ENCODE measurements at regions not wholly inside any gene's neighbourhood (a gene's known extent, or its start where the extent isn't known, plus 50 kb on each side); places are given as distances from the start of the nearest gene placed in this dataset.

DNA sequence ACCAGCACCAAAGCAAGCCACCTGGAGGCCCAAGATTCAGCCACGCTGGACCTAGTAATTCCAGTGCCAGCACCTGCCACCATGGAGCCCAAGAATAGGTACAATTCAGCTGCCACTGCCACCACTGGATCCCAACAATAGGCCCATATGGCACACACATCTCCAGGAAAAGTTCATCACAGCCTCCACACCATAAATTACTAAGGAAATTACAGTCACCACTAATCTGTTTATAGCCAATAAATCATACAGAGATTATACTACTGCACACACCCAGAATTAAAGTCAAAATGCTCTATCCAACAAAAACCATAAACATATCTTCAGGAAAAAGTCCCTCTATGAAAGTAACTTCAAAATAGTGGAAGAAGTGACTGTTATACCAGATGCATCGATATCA lies 242.8 kb downstream of the SPATA31D1 start:
- DNase-seq, result no peak

DNA sequence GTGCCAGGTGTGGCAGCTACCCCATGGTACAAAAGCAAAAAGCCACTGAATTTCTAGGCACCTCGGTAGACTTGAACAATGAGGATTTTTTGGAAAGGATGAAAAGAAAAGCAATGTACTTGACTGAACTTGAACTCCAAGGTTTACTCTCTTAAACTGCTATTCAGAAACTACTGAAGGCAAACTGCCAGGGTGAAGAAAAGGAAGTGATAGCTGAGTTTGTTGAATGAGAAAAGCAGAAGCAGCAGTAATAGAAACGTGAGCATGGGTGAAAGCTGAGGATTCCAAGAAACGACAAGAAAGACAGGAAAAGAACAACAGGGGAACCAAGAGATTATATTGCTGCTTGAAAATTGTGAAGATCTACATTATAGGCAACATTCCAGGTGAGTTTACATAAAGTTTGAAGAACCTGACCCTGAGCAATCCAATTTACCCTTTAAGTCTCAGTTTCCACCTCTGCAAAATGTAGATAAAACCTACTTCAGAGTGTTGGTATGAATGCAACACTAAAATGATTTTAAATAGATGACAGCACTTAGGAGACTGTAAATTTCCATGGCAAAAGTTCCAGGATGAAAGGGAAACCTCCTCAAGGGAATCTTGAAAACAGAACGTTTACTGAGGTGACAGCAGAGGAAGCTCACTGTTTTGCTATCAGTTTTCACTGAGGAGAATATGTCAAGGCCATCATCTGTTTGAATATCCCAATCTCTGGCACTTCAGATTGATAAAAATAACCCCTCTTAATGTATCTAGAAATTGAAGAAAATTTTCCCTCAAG lies 245.8 kb downstream of the SPATA31D1 start:
- peak in 3 of 4 experiments; percentile 30 to 61 (median 59) for DNase-seq

- DNase-seq, result peak in 2 of 4 experiments; percentile 25 to 38
These were observed 253.9 kb downstream of the SPATA31D1 start for GRCh38 chr9:82242285-82242963.

- peak; percentile 86 to 94 (median 91) for DNase-seq
These were observed 258.7 kb downstream of the SPATA31D1 start for GRCh38 chr9:82247318-82247717.

- DNase-seq, result no peak
These were observed 263.5 kb downstream of the SPATA31D1 start for GRCh38 chr9:82252116-82252515.

GRCh38 chr9:82254646-82255367 lies 266.2 kb downstream of the SPATA31D1 start:
- DNase-seq, result peak in 3 of 4 experiments; percentile 12 to 28 (median 22)

DNA sequence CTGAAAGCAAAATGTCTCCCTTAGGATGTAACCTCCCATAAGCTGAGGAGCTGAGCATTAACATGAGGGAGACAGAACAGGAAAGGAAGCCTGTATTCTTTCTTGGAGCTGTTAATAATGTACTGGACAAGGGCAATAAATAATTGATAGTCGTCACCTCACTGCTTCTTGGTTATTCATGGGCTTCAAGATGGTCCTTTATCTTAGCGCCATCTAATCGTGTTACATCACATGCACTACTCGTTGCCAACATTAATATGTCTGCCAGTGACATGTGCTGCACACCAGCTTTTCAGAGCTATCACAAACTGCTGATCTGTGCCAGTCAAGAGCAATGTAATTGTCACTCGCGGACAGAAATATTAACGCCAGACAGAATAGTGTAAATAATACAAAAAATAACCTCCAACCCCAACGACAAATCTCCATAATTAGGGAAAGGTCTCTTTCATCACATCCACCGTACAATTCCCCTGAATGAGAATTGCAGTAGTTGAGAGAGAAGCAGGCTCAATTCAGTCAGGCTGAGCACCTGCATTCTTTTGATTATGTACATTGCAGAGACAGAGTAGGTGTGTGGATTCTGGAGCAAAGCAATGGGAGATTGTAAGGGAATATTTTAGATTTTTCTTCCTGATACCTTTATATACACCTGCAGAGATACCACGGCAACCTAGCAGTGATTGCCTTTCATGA lies 267.1 kb downstream of the SPATA31D1 start:
- no peak for DNase-seq

DNA sequence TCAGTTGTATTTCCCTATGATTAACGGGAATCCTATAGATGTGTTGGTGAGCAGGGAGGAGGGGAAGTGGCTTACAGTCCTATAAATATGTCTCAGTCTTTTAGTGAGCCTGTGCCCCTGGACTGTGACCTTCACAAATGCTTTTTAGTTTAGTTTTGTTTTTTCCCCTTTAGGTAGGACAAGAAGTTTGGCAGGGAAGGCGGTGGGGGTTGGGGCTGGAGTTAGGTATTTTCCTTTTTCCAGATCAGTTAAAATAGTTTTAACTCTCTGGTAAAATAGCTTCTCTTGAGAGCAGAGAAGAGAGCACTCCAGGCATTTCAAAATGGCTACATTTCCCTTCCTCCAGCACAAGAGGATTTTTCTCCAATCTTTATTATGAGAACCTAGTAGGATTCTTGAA lies 272.1 kb downstream of the SPATA31D1 start:
- no peak for DNase-seq

- no peak for DNase-seq
These were observed 275.0 kb downstream of the SPATA31D1 start for GRCh38 chr9:82263619-82264018.

DNA sequence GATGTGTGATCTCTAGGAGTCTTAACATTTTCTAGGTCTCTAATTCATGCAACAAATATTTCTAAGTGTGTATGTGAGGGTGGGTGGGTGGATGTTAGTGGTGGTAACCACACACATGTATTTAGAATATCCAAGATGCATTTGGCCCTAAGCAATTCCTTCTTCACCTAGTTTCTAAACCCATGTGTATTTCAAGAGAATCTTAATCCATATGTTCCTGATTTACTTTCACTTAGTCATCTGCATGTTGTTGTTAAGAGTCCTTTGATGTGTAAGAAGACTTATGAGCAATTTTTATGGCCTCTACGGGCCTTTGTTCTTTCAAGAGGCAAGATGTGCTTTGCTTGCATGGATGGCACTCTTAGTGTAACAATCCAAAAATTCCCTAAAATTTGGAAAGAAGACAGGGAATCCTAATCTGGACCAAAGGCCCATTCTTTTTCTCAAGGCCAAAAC lies 282.6 kb downstream of the SPATA31D1 start:
- DNase-seq, result no peak

GRCh38 chr9:82273121-82273520 lies 284.5 kb downstream of the SPATA31D1 start:
- DNase-seq, result peak in 2 of 4 experiments; percentile 3 to 24

- DNase-seq, result no peak
These were observed 286.8 kb downstream of the SPATA31D1 start for GRCh38 chr9:82275258-82275927.

GRCh38 chr9:82281066-82281465 lies 292.5 kb downstream of the SPATA31D1 start:
- no peak for DNase-seq

DNA sequence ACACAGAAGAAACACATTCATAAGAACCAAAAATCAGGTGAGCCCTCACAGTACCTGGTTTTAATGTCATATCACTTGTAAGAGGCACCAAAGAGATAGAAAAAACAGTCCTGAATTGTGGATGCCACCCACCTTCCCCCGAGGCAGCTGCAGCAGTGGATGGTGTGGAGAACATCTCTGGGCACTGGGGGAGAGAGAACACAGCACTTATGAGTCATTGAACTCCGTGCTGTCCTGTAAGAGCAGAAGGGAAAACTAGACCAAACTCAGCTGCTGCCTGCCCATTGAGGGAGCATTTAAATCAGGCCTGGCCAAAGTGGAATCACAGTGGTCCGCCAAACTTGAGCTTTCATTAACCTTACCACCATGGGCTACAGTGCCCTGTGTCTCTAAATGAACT lies 296.2 kb downstream of the SPATA31D1 start:
- DNase-seq, result no peak

DNA sequence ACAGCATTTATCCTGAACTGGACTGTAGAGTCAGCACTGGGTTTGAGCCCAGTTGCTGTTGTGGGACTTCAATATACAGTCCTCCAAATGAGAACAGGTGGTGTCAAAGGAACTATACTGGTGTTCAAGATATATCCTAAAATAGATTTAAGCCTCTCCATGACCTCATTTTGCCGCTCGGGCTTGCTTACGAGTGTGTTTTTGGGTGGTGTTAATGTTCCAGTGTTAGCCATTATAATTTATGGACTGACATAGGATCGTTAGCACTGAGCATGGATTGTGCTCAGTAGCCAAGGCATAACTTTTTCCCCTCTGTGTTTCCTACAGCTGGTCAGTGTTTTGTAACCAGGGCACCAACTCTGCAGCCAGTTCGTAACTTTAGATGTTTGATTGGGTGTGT lies 306.6 kb downstream of the SPATA31D1 start:
- DNase-seq, result no peak

GRCh38 chr9:82299870-82300269 lies 311.3 kb downstream of the SPATA31D1 start:
- DNase-seq, result no peak

GRCh38 chr9:82302968-82303655 lies 314.5 kb downstream of the SPATA31D1 start:
- no peak for DNase-seq

- DNase-seq, result no peak
These were observed 320.3 kb downstream of the SPATA31D1 start for GRCh38 chr9:82308836-82309235.

DNA sequence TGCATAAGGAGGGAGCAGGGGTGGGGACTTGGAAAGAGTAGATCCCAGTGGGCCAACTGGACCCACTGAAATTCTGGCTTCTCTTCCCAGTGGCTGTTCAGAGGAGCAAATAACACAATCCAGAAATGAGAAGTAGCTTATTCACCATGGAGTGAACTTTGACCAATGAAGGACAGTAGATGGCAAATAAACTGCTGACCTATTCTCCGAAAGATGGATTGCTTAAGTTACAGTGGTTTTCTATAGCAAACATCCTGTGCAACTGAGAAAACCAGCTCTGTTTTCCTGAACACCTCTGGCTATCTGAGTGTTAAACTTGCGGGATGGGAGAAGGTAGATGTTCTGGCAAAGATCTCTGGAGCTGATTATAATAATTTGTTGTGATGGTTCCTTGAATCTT lies 325.1 kb downstream of the SPATA31D1 start:
- DNase-seq, result no peak

DNA sequence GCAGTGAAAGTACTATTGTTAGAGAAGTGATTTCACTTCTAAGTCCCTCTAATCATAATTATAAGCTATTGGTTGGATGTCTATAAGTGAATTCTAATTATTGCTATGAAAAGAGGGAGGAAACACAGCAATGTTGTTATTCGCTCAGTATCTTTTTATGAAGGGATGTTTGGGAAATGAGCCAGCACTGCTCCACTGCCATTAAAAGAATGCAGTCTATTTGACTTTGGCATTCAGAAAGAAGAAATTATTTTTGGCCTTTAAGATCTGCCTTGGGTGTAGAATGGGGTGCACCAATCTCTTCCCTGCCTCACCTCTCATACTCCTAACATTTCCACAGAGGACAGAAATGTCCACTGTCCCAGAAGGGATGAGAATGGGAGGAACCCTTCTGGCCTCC lies 332.0 kb downstream of the SPATA31D1 start:
- DNase-seq, result no peak

- DNase-seq, result no peak
These were observed 337.3 kb downstream of the SPATA31D1 start for GRCh38 chr9:82325907-82326306.
